ENCODE measurements at regions not wholly inside any gene's neighbourhood (a gene's known extent, or its start where the extent isn't known, plus 50 kb on each side); places are given as distances from the start of the nearest gene placed in this dataset.

- TF ChIP-seq ZNF462 (CRISPR knock-in tag; IDR thresholded peaks at IDR 0.05) = no peak
- no peak for TF ChIP-seq CTCF (conservative IDR thresholded peaks at IDR 0.05; ENCODE audit: low read depth in 2 of 2)
- no peak for TF ChIP-seq REST (IDR thresholded peaks at IDR 0.05; ENCODE audit: unreplicated experiment)
- no peak for TF ChIP-seq ZNF331 (CRISPR knock-in tag; IDR thresholded peaks at IDR 0.05; ENCODE audit: low read depth)
Measured at GRCh38 chr3:31167666-31168065, 273.2 kb upstream of the GADL1 start (continued).
